Immature natural killer cell (primary cell): ENCODE measurements at regions not wholly inside any gene's neighbourhood (a gene's known extent, or its start where the extent isn't known, plus 50 kb on each side); places are given as distances from the start of the nearest gene placed in this dataset.

ENCODE experiments used
- DNase-seq, 3 donors: peaks; one replicate each; pipeline ENCODE4 v3.0.0; 2022; ENCODE audit warnings: mixed read lengths in 1 of 3
- H3K27ac Mint-ChIP-seq, 6 donors: one replicate each; pipeline ENCODE4 v1.8.0; 2020; ENCODE audit warnings: mixed read lengths in 6 of 6, mild to moderate bottlenecking in 5 of 6, inconsistent platforms in 4 of 6, moderate library complexity in 3 of 6
- H3K27me3 Mint-ChIP-seq, 3 donors: one replicate each; pipeline ENCODE4 v1.8.0; 2020 to 2021; ENCODE audit warnings: low read depth in 3 of 3, mild to moderate bottlenecking in 3 of 3, mixed read lengths in 3 of 3, moderate library complexity in 3 of 3, inconsistent platforms in 1 of 3
- H3K36me3 Mint-ChIP-seq, 3 donors: one replicate each; pipeline ENCODE4 v1.8.0; 2020; ENCODE audit warnings: mixed read lengths in 3 of 3, inconsistent platforms in 2 of 3, mild to moderate bottlenecking in 2 of 3
- H3K4me1 Mint-ChIP-seq, 2 donors: one replicate each; pipeline ENCODE4 v1.8.0; 2020; ENCODE audit warnings: inconsistent platforms in 2 of 2, mild to moderate bottlenecking in 2 of 2, mixed read lengths in 2 of 2, moderate library complexity in 1 of 2
- H3K4me3 Mint-ChIP-seq, 5 donors: one replicate each; pipeline ENCODE4 v1.8.0; 2020; ENCODE audit warnings: mild to moderate bottlenecking in 5 of 5, mixed read lengths in 5 of 5, inconsistent platforms in 3 of 5, moderate library complexity in 3 of 5
- H3K9me3 Mint-ChIP-seq, 6 donors: one replicate each; pipeline ENCODE4 v1.8.0; 2020; ENCODE audit warnings: mild to moderate bottlenecking in 6 of 6, mixed read lengths in 6 of 6, inconsistent platforms in 4 of 6, moderate library complexity in 3 of 6

DNA sequence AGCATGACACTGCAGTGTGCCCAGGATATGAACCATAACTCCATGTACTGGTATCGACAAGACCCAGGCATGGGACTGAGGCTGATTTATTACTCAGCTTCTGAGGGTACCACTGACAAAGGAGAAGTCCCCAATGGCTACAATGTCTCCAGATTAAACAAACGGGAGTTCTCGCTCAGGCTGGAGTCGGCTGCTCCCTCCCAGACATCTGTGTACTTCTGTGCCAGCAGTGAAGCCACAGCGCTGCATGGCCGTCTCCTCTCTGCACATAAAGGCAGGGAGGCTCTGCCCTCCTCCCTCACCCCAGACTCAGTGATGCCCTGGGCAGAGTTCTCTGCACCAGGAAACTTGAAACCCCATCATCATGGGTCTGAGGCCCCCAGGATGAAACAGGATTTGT is 70.7 kb upstream of the PRSS58 start:
- H3K27ac Mint-ChIP-seq, result no peak overlapping the region
- peaks cover 2 to 15% (median 6%) of the 10 kb centered on the region in 3 donors for H3K27me3 Mint-ChIP-seq
- no peak overlapping the region for H3K4me3 Mint-ChIP-seq
- no peaks in the 10 kb centered on the region for H3K36me3 Mint-ChIP-seq
- no peaks in the 10 kb centered on the region for H3K4me1 Mint-ChIP-seq
- no peaks in the 10 kb centered on the region for H3K9me3 Mint-ChIP-seq
- DNase-seq, result no peak

GRCh38 chr7:142327628-142328405 is 70.0 kb upstream of the PRSS58 start:
- Mint-ChIP-seq H3K4me3 (no peak overlapping the region), H3K36me3 (no peaks in the 10 kb centered on the region), H3K27me3 (peaks cover 0 to 15% (median 4%) of the 10 kb centered on the region in 3 donors), H3K9me3 (no peaks in the 10 kb centered on the region), H3K27ac (no peak overlapping the region), H3K4me1 (no peaks in the 10 kb centered on the region)
- DNase-seq, result no peak

DNA sequence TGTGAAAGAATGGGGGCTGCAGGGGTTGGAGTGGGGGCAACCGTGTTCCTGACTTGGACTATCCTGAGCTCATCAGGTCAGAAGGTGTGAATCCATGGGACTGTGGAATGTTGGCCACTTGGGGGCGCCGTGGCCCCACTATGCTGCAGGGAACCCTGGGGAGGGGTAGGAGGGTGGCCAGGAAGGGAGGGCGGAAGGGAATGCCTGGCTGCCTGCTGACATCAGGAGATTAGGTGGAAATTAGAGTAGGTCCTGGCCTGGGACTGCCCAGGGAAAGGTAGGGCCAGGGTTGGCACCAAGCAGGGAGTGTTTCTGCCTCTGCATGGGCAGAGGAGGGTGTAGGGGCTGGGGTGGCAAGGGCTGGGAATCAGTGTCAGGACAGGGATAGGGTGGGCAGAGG is 65.8 kb upstream of the PRSS58 start:
- no peaks in the 10 kb centered on the region for H3K36me3 Mint-ChIP-seq
- H3K27ac Mint-ChIP-seq, result no peak overlapping the region
- peaks cover 0 to 6% (median 2%) of the 10 kb centered on the region in 3 donors for H3K27me3 Mint-ChIP-seq
- no peak overlapping the region for H3K4me3 Mint-ChIP-seq
- no peaks in the 10 kb centered on the region for H3K4me1 Mint-ChIP-seq
- H3K9me3 Mint-ChIP-seq, result no peaks in the 10 kb centered on the region
- DNase-seq, result no peak

- Mint-ChIP-seq H3K27ac (no peak overlapping the region), H3K36me3 (no peaks in the 10 kb centered on the region), H3K9me3 (no peaks in the 10 kb centered on the region), H3K4me3 (no peak overlapping the region), H3K4me1 (no peaks in the 10 kb centered on the region), H3K27me3 (peaks cover 0 to 6% (median 6%) of the 10 kb centered on the region in 3 donors)
- no peak for DNase-seq
These were observed 63.5 kb upstream of the PRSS58 start for GRCh38 chr7:142321391-142321790.

GRCh38 chr7:142320883-142321282 is 63.0 kb upstream of the PRSS58 start:
- no peaks in the 10 kb centered on the region for H3K9me3 Mint-ChIP-seq
- H3K36me3 Mint-ChIP-seq, result no peaks in the 10 kb centered on the region
- H3K4me1 Mint-ChIP-seq, result no peaks in the 10 kb centered on the region
- peaks cover 0 to 8% (median 6%) of the 10 kb centered on the region in 3 donors for H3K27me3 Mint-ChIP-seq
- H3K27ac Mint-ChIP-seq, result no peak overlapping the region
- DNase-seq, result no peak
- no peak overlapping the region for H3K4me3 Mint-ChIP-seq

DNA sequence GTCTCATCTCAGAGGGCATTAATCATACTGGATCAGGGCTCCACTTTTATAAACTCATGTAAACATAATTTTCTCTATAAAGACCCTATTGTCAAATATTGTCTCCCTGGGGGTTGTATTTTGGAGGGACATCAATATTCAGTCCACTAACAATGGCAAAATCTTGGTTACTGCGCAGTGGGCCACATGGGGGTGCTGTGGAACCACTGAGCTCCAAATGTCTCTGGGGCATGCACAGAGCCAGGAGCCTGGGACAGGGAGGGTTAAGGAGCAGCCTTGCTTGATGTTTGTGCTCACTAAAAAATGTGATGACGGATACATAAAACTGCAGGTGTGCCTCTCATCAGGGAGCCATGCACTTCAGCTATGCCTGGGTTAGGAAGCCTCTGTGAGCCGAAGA is 62.1 kb upstream of the PRSS58 start:
- H3K4me1 Mint-ChIP-seq, result no peaks in the 10 kb centered on the region
- no peak overlapping the region for H3K27ac Mint-ChIP-seq
- H3K27me3 Mint-ChIP-seq, result peaks cover 0 to 8% (median 6%) of the 10 kb centered on the region in 3 donors
- H3K36me3 Mint-ChIP-seq, result no peaks in the 10 kb centered on the region
- DNase-seq, result no peak
- H3K9me3 Mint-ChIP-seq, result no peaks in the 10 kb centered on the region
- H3K4me3 Mint-ChIP-seq, result no peak overlapping the region

DNA sequence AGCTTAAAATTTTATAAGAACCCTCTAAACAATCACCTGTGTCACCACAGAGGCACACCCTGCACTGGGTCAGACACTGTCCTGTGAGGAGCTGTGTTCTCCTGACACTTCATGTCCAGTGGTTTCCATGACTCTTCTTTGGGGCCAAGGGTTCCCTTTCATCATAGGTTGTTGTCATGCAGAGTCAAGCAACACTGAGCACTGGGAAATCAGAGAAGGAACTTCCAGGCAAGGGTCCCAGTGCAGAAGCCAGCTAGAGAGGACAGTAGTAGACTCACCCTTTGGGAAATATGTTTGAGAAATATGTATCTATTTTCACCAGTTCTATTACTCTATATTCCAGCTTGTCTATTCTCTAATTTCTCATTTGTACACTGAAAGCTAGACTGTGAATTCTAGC is 56.4 kb upstream of the PRSS58 start:
- H3K27ac Mint-ChIP-seq, result no peak overlapping the region
- H3K36me3 Mint-ChIP-seq, result no peaks in the 10 kb centered on the region
- H3K9me3 Mint-ChIP-seq, result no peaks in the 10 kb centered on the region

DNA sequence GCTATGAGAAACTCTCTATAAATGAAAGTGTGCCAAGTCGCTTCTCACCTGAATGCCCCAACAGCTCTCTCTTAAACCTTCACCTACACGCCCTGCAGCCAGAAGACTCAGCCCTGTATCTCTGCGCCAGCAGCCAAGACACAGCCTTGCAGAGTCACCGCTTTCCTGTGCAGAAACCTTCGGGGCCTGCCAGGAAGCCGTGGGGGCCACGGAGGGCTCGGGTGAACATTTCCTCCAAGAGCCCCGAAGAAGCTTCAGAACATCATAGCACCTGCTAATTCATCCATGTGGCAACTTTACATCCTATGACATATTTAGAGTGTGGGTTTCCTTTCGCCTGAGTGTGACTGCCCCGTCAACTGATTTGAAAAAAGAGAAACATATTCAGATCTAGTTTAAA is 55.7 kb upstream of the PRSS58 start:
- H3K27ac Mint-ChIP-seq, result peak overlapping the region in 1 of 6 donors; percentile 7
- no peaks in the 10 kb centered on the region for H3K9me3 Mint-ChIP-seq
- peak in 1 of 3 donors; percentile 17 for DNase-seq
- H3K4me3 Mint-ChIP-seq, result peak overlapping the region in 4 of 5 donors; percentile 7 to 43 (median 30)
- peaks cover 6 to 16% of the 10 kb centered on the region in 2 donors for H3K4me1 Mint-ChIP-seq
- H3K36me3 Mint-ChIP-seq, result no peaks in the 10 kb centered on the region
- H3K27me3 Mint-ChIP-seq, result peaks cover 1 to 15% (median 3%) of the 10 kb centered on the region in 3 donors

More for the DNA sequence above, 56.4 kb upstream of the PRSS58 start:
- no peak for DNase-seq
- H3K4me3 Mint-ChIP-seq, result no peak overlapping the region
- H3K4me1 Mint-ChIP-seq, result peaks cover 6 to 16% of the 10 kb centered on the region in 2 donors
- H3K27me3 Mint-ChIP-seq, result peaks cover 1 to 15% (median 2%) of the 10 kb centered on the region in 3 donors

DNA sequence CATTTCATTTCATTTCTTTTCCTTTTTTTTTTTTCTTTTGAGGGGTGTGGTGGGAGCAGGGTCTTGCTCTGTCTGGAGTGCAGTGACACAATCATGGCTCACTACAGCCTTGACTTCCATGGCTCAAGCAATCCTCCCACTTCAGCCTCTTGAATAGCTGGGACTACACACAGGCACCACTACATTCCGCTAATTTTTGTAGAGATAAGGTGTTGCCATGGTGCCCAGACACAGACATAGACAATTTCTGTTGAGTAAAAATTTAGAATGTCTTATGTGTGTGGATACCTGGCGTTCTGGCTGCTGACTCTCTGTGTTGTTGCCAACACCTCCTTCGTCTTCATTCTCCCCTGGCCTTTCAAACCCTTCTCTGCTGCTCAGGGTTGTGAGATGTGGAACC is 54.0 kb upstream of the PRSS58 start:
- no peak overlapping the region for H3K4me3 Mint-ChIP-seq
- H3K27ac Mint-ChIP-seq, result no peak overlapping the region
- peaks cover 1 to 15% (median 5%) of the 10 kb centered on the region in 3 donors for H3K27me3 Mint-ChIP-seq
- H3K4me1 Mint-ChIP-seq, result peaks cover 6 to 16% of the 10 kb centered on the region in 2 donors
- no peaks in the 10 kb centered on the region for H3K36me3 Mint-ChIP-seq
- DNase-seq, result no peak
- no peaks in the 10 kb centered on the region for H3K9me3 Mint-ChIP-seq

- H3K27me3 Mint-ChIP-seq, result peaks cover 3 to 9% (median 8%) of the 10 kb centered on the region in 3 donors
- H3K27ac Mint-ChIP-seq, result no peak overlapping the region
- H3K4me1 Mint-ChIP-seq, result peaks cover 6 to 16% of the 10 kb centered on the region in 2 donors
- DNase-seq, result no peak
- H3K36me3 Mint-ChIP-seq, result no peaks in the 10 kb centered on the region
- H3K4me3 Mint-ChIP-seq, result no peak overlapping the region
- no peaks in the 10 kb centered on the region for H3K9me3 Mint-ChIP-seq
These were observed 51.1 kb upstream of the PRSS58 start for GRCh38 chr7:142308918-142309317.

DNA sequence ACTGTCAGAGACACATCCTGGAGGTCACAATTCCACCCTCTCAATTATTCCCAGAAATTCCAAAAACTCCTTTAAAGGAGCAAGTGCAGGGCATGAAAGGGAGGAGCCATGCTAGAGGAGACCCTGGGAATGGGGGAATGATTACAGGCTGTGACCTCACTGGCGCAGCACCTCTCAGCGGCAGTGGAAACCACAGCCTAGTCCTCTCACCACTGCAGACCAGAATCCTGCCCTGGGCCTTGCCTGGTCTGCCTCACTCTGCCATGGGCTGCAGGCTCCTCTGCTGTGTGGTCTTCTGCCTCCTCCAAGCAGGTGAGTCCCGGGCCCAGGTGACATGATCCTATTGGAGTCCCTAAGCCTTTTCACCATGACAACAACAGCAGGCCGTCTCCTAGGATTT is 50.5 kb upstream of the PRSS58 start:
- Mint-ChIP-seq H3K27ac (no peak overlapping the region), H3K27me3 (peaks cover 3 to 9% (median 9%) of the 10 kb centered on the region in 3 donors), H3K4me1 (peaks cover 4 to 16% of the 10 kb centered on the region in 2 donors), H3K9me3 (no peaks in the 10 kb centered on the region), H3K4me3 (no peak overlapping the region), H3K36me3 (peaks cover 0 to 3% (median 0%) of the 10 kb centered on the region in 3 donors)
- DNase-seq, result no peak
